ENCODE measurements at regions not wholly inside any gene's neighbourhood (a gene's known extent, or its start where the extent isn't known, plus 50 kb on each side); places are given as distances from the start of the nearest gene placed in this dataset.

GRCh38 chr18:28485918-28486317 is 309.0 kb upstream of the CDH2 start:
- no peak overlapping the region for H3K4me3 Mint-ChIP-seq
- no peak for DNase-seq
- no peaks in the 10 kb centered on the region for H3K27me3 Mint-ChIP-seq

GRCh38 chr18:28485210-28485801 is 308.4 kb upstream of the CDH2 start:
- ATAC-seq (replicated peaks) (no peak), DNase-seq (no peak)
- Mint-ChIP-seq H3K27ac (no peak overlapping the region), H3K36me3 (ENCODE audit: insufficient read depth) (no peaks in the 10 kb centered on the region), H3K27me3 (no peaks in the 10 kb centered on the region), H3K4me1 (ENCODE audit: low read depth in 2 of 2) (no peaks in the 10 kb centered on the region), H3K4me3 (no peak overlapping the region), H3K9me3 (peaks cover 2 to 8% of the 10 kb centered on the region in 2 donors)

More at GRCh38 chr18:28485918-28486317, 309.0 kb upstream of the CDH2 start:
- no peaks in the 10 kb centered on the region for H3K36me3 Mint-ChIP-seq (ENCODE audit: insufficient read depth)
- no peaks in the 10 kb centered on the region for H3K4me1 Mint-ChIP-seq (ENCODE audit: low read depth in 2 of 2)
- no peak for ATAC-seq (replicated peaks)
- H3K27ac Mint-ChIP-seq: no peak overlapping the region
- peaks cover 2 to 8% of the 10 kb centered on the region in 2 donors for H3K9me3 Mint-ChIP-seq

- Mint-ChIP-seq H3K27ac (no peak overlapping the region), H3K4me1 (ENCODE audit: low read depth in 2 of 2) (no peaks in the 10 kb centered on the region), H3K9me3 (peaks cover 10 to 15% of the 10 kb centered on the region in 2 donors), H3K36me3 (ENCODE audit: insufficient read depth) (no peaks in the 10 kb centered on the region), H3K27me3 (no peaks in the 10 kb centered on the region), H3K4me3 (no peak overlapping the region)
- no peak for ATAC-seq (replicated peaks)
- no peak for DNase-seq
These were observed 301.6 kb upstream of the CDH2 start for GRCh38 chr18:28478531-28478930.

GRCh38 chr18:28476302-28476701 is 299.4 kb upstream of the CDH2 start:
- Mint-ChIP-seq H3K27ac (no peak overlapping the region), H3K9me3 (peaks cover 7 to 14% of the 10 kb centered on the region in 2 donors), H3K4me3 (no peak overlapping the region), H3K4me1 (ENCODE audit: low read depth in 2 of 2) (no peaks in the 10 kb centered on the region), H3K27me3 (no peaks in the 10 kb centered on the region), H3K36me3 (ENCODE audit: insufficient read depth) (no peaks in the 10 kb centered on the region)
- no peak for ATAC-seq (replicated peaks)
- no peak for DNase-seq

- H3K9me3 Mint-ChIP-seq: peaks cover 0 to 6% of the 10 kb centered on the region in 2 donors
- H3K4me3 Mint-ChIP-seq: no peak overlapping the region
- no peaks in the 10 kb centered on the region for H3K27me3 Mint-ChIP-seq
- H3K4me1 Mint-ChIP-seq (ENCODE audit: low read depth in 2 of 2): no peaks in the 10 kb centered on the region
- no peaks in the 10 kb centered on the region for H3K36me3 Mint-ChIP-seq (ENCODE audit: insufficient read depth)
- DNase-seq (no peak), ATAC-seq (replicated peaks) (no peak)
- H3K27ac Mint-ChIP-seq: no peak overlapping the region
These were observed 293.0 kb upstream of the CDH2 start for GRCh38 chr18:28469946-28470345.

GRCh38 chr18:28468901-28469300 is 292.0 kb upstream of the CDH2 start:
- H3K9me3 Mint-ChIP-seq: peaks cover 0 to 6% of the 10 kb centered on the region in 2 donors

GRCh38 chr18:28466204-28466603 is 289.3 kb upstream of the CDH2 start:
- no peak for ATAC-seq (replicated peaks)
- no peak for DNase-seq
- H3K36me3 Mint-ChIP-seq (ENCODE audit: insufficient read depth): no peaks in the 10 kb centered on the region

More at GRCh38 chr18:28468901-28469300, 292.0 kb upstream of the CDH2 start:
- ATAC-seq (replicated peaks) (no peak), DNase-seq (no peak)
- H3K4me3 Mint-ChIP-seq: no peak overlapping the region
- no peaks in the 10 kb centered on the region for H3K4me1 Mint-ChIP-seq (ENCODE audit: low read depth in 2 of 2)
- no peaks in the 10 kb centered on the region for H3K36me3 Mint-ChIP-seq (ENCODE audit: insufficient read depth)
- H3K27ac Mint-ChIP-seq: no peak overlapping the region
- no peaks in the 10 kb centered on the region for H3K27me3 Mint-ChIP-seq

GRCh38 chr18:28459587-28459986 is 282.7 kb upstream of the CDH2 start:
- no peak for DNase-seq
- H3K9me3 Mint-ChIP-seq: peaks cover 6 to 7% of the 10 kb centered on the region in 2 donors

More at GRCh38 chr18:28466204-28466603, 289.3 kb upstream of the CDH2 start:
- Mint-ChIP-seq H3K27me3 (no peaks in the 10 kb centered on the region), H3K4me3 (no peak overlapping the region), H3K4me1 (ENCODE audit: low read depth in 2 of 2) (no peaks in the 10 kb centered on the region), H3K9me3 (peaks cover 0 to 7% of the 10 kb centered on the region in 2 donors), H3K27ac (no peak overlapping the region)

GRCh38 chr18:28458751-28459150 is 281.8 kb upstream of the CDH2 start:
- no peaks in the 10 kb centered on the region for H3K36me3 Mint-ChIP-seq (ENCODE audit: insufficient read depth)
- H3K9me3 Mint-ChIP-seq: peaks cover 7% of the 10 kb centered on the region in 2 donors
- H3K27ac Mint-ChIP-seq: no peak overlapping the region
- ATAC-seq (replicated peaks) (no peak), DNase-seq (no peak)
- H3K4me3 Mint-ChIP-seq: no peak overlapping the region
- H3K27me3 Mint-ChIP-seq: no peaks in the 10 kb centered on the region
- H3K4me1 Mint-ChIP-seq (ENCODE audit: low read depth in 2 of 2): no peaks in the 10 kb centered on the region

More at GRCh38 chr18:28459587-28459986, 282.7 kb upstream of the CDH2 start:
- Mint-ChIP-seq H3K27ac (no peak overlapping the region), H3K4me1 (ENCODE audit: low read depth in 2 of 2) (no peaks in the 10 kb centered on the region), H3K36me3 (ENCODE audit: insufficient read depth) (no peaks in the 10 kb centered on the region), H3K27me3 (no peaks in the 10 kb centered on the region), H3K4me3 (no peak overlapping the region)
- ATAC-seq (replicated peaks): no peak

- no peaks in the 10 kb centered on the region for H3K4me1 Mint-ChIP-seq (ENCODE audit: low read depth in 2 of 2)
- no peak for DNase-seq
- no peak for ATAC-seq (replicated peaks)
- no peak overlapping the region for H3K27ac Mint-ChIP-seq
- H3K4me3 Mint-ChIP-seq: no peak overlapping the region
- H3K36me3 Mint-ChIP-seq (ENCODE audit: insufficient read depth): no peaks in the 10 kb centered on the region
- H3K27me3 Mint-ChIP-seq: no peaks in the 10 kb centered on the region
- peaks cover 0 to 12% of the 10 kb centered on the region in 2 donors for H3K9me3 Mint-ChIP-seq
These were observed 280.9 kb upstream of the CDH2 start for GRCh38 chr18:28457784-28458183.

- H3K4me1 Mint-ChIP-seq (ENCODE audit: low read depth in 2 of 2): no peaks in the 10 kb centered on the region
- H3K9me3 Mint-ChIP-seq: peaks cover 0 to 15% of the 10 kb centered on the region in 2 donors
- ATAC-seq (replicated peaks) (no peak), DNase-seq (no peak)
- no peaks in the 10 kb centered on the region for H3K36me3 Mint-ChIP-seq (ENCODE audit: insufficient read depth)
- no peak overlapping the region for H3K27ac Mint-ChIP-seq
- H3K4me3 Mint-ChIP-seq: no peak overlapping the region
- H3K27me3 Mint-ChIP-seq: no peaks in the 10 kb centered on the region
These were observed 279.0 kb upstream of the CDH2 start for GRCh38 chr18:28455971-28456370.

GRCh38 chr18:28439870-28440269 is 262.9 kb upstream of the CDH2 start:
- H3K27ac Mint-ChIP-seq: no peak overlapping the region
- H3K4me3 Mint-ChIP-seq: no peak overlapping the region
- no peaks in the 10 kb centered on the region for H3K4me1 Mint-ChIP-seq (ENCODE audit: low read depth in 2 of 2)
- peaks cover 2 to 18% of the 10 kb centered on the region in 2 donors for H3K9me3 Mint-ChIP-seq
- DNase-seq (no peak), ATAC-seq (replicated peaks) (no peak)
- no peaks in the 10 kb centered on the region for H3K27me3 Mint-ChIP-seq
- H3K36me3 Mint-ChIP-seq (ENCODE audit: insufficient read depth): peaks cover 3% of the 10 kb centered on the region

- ATAC-seq (replicated peaks) (no peak), DNase-seq (no peak)
- Mint-ChIP-seq H3K4me3 (no peak overlapping the region), H3K9me3 (peaks cover 4 to 18% of the 10 kb centered on the region in 2 donors), H3K27ac (no peak overlapping the region), H3K36me3 (ENCODE audit: insufficient read depth) (peaks cover 4% of the 10 kb centered on the region), H3K4me1 (ENCODE audit: low read depth in 2 of 2) (no peaks in the 10 kb centered on the region), H3K27me3 (no peaks in the 10 kb centered on the region)
These were observed 261.5 kb upstream of the CDH2 start for GRCh38 chr18:28438381-28438780.

- H3K27me3 Mint-ChIP-seq: no peaks in the 10 kb centered on the region
- peaks cover 2 to 18% of the 10 kb centered on the region in 2 donors for H3K9me3 Mint-ChIP-seq
- DNase-seq (no peak), ATAC-seq (replicated peaks) (no peak)
- H3K4me3 Mint-ChIP-seq: no peak overlapping the region
- no peak overlapping the region for H3K27ac Mint-ChIP-seq
- H3K36me3 Mint-ChIP-seq (ENCODE audit: insufficient read depth): peaks cover 4% of the 10 kb centered on the region
- H3K4me1 Mint-ChIP-seq (ENCODE audit: low read depth in 2 of 2): no peaks in the 10 kb centered on the region
These were observed 255.4 kb upstream of the CDH2 start for GRCh38 chr18:28432339-28432738.

Measured in effector memory CD8-positive, alpha-beta T cell (primary cell).